Hypothalamus (tissue), 51 donors: ENCODE measurements at regions not wholly inside any gene's neighbourhood (a gene's known extent, or its start where the extent isn't known, plus 50 kb on each side); places are given as distances from the start of the nearest gene placed in this dataset.
A peak's percentile ranks its signal among the peaks of the same experiment; 100 is the strongest.
"Not testable (repeated sequence)": the region's sequence is repeated elsewhere in the genome, so short reads cannot be mapped to it uniquely, and the experiment has no call there.

Experiments used
- DNase-seq, 51 donors: peaks; one replicate each; lab custom pipeline; 2025; lab: John Stamatoyannopoulos, UW

DNA sequence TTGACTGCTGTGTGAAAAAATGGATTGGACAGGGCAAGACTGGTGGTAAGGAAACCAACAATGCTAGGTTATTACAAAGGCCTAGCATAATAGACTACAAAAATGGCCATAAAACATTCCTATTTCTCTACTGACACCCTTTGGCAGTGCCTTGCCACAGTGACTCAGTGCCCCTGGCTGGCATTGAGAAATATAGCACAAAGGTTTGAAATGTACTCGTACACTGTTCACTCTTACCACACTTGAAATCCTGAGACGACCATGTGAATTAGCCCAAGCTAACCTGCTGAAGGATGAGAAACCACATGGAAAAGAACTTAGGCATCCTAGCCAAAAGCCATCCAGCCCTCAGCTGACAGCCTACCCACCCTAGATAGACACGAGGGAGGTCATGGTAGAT lies 149.8 kb upstream of the PALMD start:
- DNase-seq, result no peak

DNA sequence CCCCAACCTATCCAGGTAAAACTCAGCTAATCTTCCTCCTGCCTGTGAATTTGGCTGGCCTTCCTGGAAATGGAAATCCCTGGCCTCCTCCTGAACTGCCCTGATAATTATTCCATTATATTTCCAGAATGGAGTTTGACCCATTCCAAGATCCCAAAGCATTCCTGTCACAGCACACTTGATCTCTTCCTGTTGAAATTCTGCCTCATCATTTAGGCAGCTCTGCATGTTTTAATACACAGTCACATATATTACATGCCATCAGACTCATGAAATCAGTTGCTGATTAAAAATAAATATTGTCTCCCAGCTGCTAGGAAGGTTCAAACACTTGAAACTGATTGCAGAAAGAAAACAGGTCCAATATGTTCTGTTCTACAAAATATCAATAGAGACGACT lies 148.2 kb upstream of the PALMD start:
- no peak for DNase-seq

GRCh38 chr1:99500541-99500940 lies 145.4 kb upstream of the PALMD start:
- no peak for DNase-seq

GRCh38 chr1:99501871-99502270 lies 144.0 kb upstream of the PALMD start:
- no peak for DNase-seq

- no peak for DNase-seq
Observed at GRCh38 chr1:99502400-99502799, 143.5 kb upstream of the PALMD start.

- peak in 2 of 51 donors; percentile 1 to 11 for DNase-seq
Observed at GRCh38 chr1:99503276-99503747, 142.6 kb upstream of the PALMD start.

- DNase-seq, result no peak
Observed at GRCh38 chr1:99504287-99504686, 141.6 kb upstream of the PALMD start.

DNA sequence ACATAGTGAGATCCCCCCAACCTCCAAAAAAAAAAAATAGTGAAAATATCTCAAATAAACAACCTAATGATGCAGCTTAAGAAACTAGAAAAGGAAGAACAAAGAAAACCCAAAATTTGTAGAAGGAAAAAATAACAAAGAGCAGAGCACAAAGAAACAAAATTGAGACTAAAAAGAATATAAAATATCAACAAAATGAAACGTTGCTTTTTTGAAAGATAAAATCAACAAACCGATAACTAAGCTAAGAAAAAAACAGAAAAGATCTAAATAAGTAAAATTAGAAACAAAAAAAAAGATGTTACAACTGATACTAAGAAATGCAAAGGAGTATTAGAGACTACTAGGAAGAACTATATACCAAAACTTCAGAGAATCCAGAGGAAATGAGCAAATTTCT lies 139.3 kb upstream of the PALMD start:
- no peak for DNase-seq

DNA sequence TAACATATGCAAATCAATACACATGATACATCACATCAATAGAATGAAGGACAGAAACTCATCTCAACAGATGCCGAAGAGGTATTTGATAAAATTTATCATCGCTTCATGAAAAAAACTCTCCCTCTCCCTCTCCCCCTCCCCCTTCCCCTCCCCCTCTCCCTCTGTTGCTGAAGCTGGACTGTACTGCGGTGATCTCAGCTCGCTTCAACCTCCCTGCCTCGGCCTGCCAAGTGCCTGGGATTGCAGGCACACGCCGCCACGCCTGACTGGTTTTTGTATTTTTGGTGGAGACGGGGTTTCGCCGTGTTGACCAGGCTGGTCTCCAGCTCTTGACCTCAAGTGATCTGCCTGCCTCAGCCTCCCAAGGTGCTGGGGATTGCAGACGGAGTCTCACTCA lies 138.5 kb upstream of the PALMD start:
- not testable (repeated sequence) for DNase-seq

- DNase-seq, result no peak
Observed at GRCh38 chr1:99507906-99508732, 137.8 kb upstream of the PALMD start.

- not testable (repeated sequence) for DNase-seq
Observed at GRCh38 chr1:99508733-99509445, 137.0 kb upstream of the PALMD start.

- DNase-seq, result not testable (repeated sequence)
Observed at GRCh38 chr1:99514823-99515552, 130.9 kb upstream of the PALMD start.

DNA sequence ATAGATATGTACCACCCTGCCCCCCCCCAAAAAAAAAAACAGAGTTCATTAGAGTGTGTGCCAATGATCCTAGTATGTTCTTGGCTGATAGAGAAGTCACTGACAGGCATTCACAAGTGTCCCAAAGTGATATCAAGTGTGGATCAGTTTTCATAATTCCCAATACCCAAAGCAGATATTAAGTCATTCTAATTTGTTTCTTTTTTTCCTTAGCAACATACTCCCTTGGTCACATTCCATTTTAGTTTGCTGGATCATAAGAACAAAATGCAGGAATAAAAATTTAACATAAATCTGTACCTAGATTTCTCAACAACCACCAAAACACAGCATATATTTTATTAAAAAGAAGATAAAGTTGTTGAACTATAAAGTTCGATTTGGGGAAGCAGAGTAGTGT lies 129.8 kb upstream of the PALMD start:
- no peak for DNase-seq

GRCh38 chr1:99520121-99520520 lies 125.8 kb upstream of the PALMD start:
- DNase-seq, result no peak

DNA sequence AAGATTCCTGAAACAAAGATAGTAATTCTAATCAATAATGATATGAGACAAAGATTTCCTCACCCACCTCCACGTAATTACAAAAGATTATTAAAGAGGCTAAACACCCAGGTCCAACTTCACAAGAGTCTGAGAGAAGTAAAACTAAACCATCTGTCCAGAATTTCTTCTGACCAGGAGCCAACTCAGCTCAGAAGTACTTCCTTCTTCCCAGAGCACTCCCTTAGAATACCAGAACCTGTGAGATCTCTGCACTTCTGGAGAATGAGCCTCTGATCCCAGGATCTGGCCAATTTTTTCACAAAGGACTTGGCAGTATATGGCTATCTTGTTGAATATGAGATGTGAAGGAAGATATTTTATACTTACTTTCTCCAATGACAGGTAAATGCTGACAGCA lies 120.6 kb upstream of the PALMD start:
- DNase-seq, result no peak

DNA sequence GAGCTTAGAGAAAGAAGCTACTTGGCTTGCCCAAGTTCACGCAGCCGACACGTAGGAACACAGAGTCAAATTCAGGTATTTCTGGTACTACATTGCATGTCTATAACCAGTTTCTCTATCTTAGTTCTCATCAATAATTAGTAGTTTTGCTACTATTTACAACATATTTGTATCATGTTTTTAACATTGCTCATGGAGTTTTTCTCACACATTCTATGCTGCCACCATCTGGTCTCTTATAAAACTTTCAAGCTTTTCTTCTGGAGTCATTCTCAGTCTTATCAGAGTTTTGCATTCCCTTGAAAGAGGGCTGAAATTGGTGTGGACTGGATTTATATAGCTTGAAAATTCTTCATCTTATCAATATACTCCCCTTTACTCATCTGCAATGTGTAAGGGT lies 118.8 kb upstream of the PALMD start:
- peak in 1 of 51 donors; percentile 4 for DNase-seq

DNA sequence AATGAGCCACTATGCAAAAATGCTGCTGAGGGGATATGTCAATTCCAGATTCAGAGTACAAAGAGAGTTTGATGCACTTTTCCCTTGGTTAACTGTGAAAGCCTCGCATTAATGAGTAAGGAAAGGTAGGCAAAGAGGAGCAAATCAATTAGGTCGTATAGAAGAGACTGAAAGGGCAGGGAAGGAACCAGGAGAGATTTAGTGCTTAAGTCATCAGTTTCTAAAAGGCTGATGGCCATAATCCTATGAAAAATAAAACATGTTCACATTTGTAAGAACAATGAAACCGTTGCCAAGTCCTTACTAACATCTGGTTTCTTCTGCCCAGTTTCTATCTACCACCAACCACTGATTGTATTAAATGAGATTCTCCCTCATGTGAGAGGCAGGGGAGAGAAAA lies 118.4 kb upstream of the PALMD start:
- DNase-seq, result no peak

DNA sequence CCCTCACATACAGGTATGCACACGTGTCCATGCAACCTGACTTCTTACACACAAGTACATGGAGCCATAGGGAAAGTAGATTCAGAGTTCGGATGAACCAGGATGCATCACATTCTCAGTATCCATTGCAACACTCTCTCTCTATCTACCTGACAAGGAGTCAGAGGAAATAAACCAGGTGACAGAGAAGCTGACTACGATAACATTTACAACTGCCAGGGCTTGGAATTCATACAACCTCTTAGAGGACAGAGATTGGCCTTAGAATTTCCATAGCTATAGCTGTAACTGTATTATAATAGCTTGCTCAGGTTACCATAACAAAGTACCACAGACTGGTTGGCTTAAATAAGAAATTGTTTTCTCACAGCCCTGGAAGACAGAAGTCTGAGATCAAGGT lies 116.9 kb upstream of the PALMD start:
- no peak for DNase-seq

GRCh38 chr1:99531578-99532275 lies 114.2 kb upstream of the PALMD start:
- DNase-seq, result no peak

GRCh38 chr1:99532276-99532580 lies 113.7 kb upstream of the PALMD start:
- peak in 1 of 51 donors; percentile 2 for DNase-seq
